Karpas-422 (cell line): ENCODE measurements at regions not wholly inside any gene's neighbourhood (a gene's known extent, or its start where the extent isn't known, plus 50 kb on each side); places are given as distances from the start of the nearest gene placed in this dataset.
"Not testable (repeated sequence)": the region's sequence is repeated elsewhere in the genome, so short reads cannot be mapped to it uniquely, and the experiment has no call there.

Source experiments
- DNase-seq: peaks from one replicate; pipeline ENCODE4 v3.0.0-alpha.2; 2015
- H2AFZ ChIP-seq: fragments of 200-600 bp; sonication (generic); 2 replicates; pipeline ENCODE4 v1.6.1; 2014; ENCODE audit warnings: antibody characterized with exemption, low read length, mixed read lengths
- H3K27ac ChIP-seq: fragments of 200-600 bp; sonication (generic); 2 replicates; pipeline ENCODE4 v1.5.1; 2014; ENCODE audit warnings: mild to moderate bottlenecking, low read length, moderate library complexity
- H3K27me3 ChIP-seq: fragments of 200-600 bp; sonication (generic); 2 replicates; pipeline ENCODE4 v1.6.1; 2014; ENCODE audit warnings: low read length, mixed read lengths
- H3K36me3 ChIP-seq: fragments of 200-600 bp; sonication (generic); 2 replicates; pipeline ENCODE4 v1.6.1; 2014; ENCODE audit warnings: low read length, mixed read lengths; ENCODE audit not compliant: insufficient read depth
- H3K4me1 ChIP-seq: fragments of 200-600 bp; sonication (generic); 2 replicates; pipeline ENCODE4 v1.6.1; 2014; ENCODE audit warnings: mild to moderate bottlenecking, low read length, mixed read lengths
- H3K4me2 ChIP-seq: fragments of 200-600 bp; sonication (generic); 2 replicates; pipeline ENCODE4 v1.6.1; 2014; ENCODE audit warnings: low read length, low read depth, mild to moderate bottlenecking; ENCODE audit not compliant: poor library complexity, severe bottlenecking
- H3K4me3 ChIP-seq: fragments of 200-600 bp; sonication (generic); 2 replicates; pipeline ENCODE4 v1.5.1; 2014; ENCODE audit warnings: mild to moderate bottlenecking, antibody characterized with exemption, low read length, mixed read lengths
- H3K79me2 ChIP-seq: fragments of 200-600 bp; sonication (generic); 2 replicates; pipeline ENCODE4 v1.6.1; 2014; ENCODE audit warnings: mild to moderate bottlenecking, low read length, mixed read lengths
- H3K9ac ChIP-seq: fragments of 200-600 bp; sonication (generic); 2 replicates; pipeline ENCODE4 v1.6.0; 2014; ENCODE audit warnings: low read length
- H3K9me2 ChIP-seq: fragments of 200-600 bp; sonication (generic), shearing (Covaris generic); replicated peaks from 2 replicates; pipeline ENCODE4 v1.6.0; 2014; ENCODE audit warnings: mild to moderate bottlenecking, low read length, moderate library complexity; ENCODE audit not compliant: insufficient read depth
- H3K9me3 ChIP-seq: fragments of 300-700, 200-600 bp; sonication (generic); 2 replicates; pipeline ENCODE4 v1.6.1; 2014; ENCODE audit warnings: low read length, mixed read lengths
- H4K20me1 ChIP-seq: fragments of 200-600 bp; sonication (generic); 2 replicates; pipeline ENCODE4 v1.6.1; 2014; ENCODE audit warnings: mild to moderate bottlenecking, antibody characterized with exemption, low read length, low read depth; ENCODE audit not compliant: insufficient read depth

GRCh38 chr11:13143486-13144297, 133.9 kb upstream of the BMAL1 start:
- H3K27ac ChIP-seq, result no peak overlapping the region
- no peaks in the 10 kb centered on the region for H3K9me3 ChIP-seq
- DNase-seq, result no peak
- no peak overlapping the region for H2AFZ ChIP-seq
- H3K4me2 ChIP-seq, result no peak overlapping the region
- no peaks in the 10 kb centered on the region for H3K9me2 ChIP-seq
- no peaks in the 10 kb centered on the region for H3K4me1 ChIP-seq
- H3K27me3 ChIP-seq, result no peaks in the 10 kb centered on the region
- H4K20me1 ChIP-seq, result no peaks in the 10 kb centered on the region
- H3K36me3 ChIP-seq, result no peaks in the 10 kb centered on the region
- H3K9ac ChIP-seq, result no peak overlapping the region
- no peak overlapping the region for H3K4me3 ChIP-seq
- H3K79me2 ChIP-seq, result no peaks in the 10 kb centered on the region

- Histone ChIP-seq H3K79me2 (no peaks in the 10 kb centered on the region), H3K9me3 (no peaks in the 10 kb centered on the region), H3K27me3 (no peaks in the 10 kb centered on the region), H3K9ac (no peak overlapping the region), H3K4me2 (no peak overlapping the region), H4K20me1 (no peaks in the 10 kb centered on the region), H3K27ac (no peak overlapping the region), H2AFZ (no peak overlapping the region), H3K36me3 (no peaks in the 10 kb centered on the region), H3K4me3 (no peak overlapping the region), H3K9me2 (no peaks in the 10 kb centered on the region), H3K4me1 (no peaks in the 10 kb centered on the region)
- no peak for DNase-seq
These were observed 132.1 kb upstream of the BMAL1 start for GRCh38 chr11:13145461-13145860.

- H2AFZ ChIP-seq, result no peak overlapping the region
- no peaks in the 10 kb centered on the region for H4K20me1 ChIP-seq
- H3K9me2 ChIP-seq, result no peaks in the 10 kb centered on the region
- no peak overlapping the region for H3K27ac ChIP-seq
- H3K4me3 ChIP-seq, result no peak overlapping the region
- no peaks in the 10 kb centered on the region for H3K9me3 ChIP-seq
- DNase-seq, result no peak
- H3K9ac ChIP-seq, result no peak overlapping the region
- H3K27me3 ChIP-seq, result no peaks in the 10 kb centered on the region
- no peaks in the 10 kb centered on the region for H3K36me3 ChIP-seq
- no peak overlapping the region for H3K4me2 ChIP-seq
- H3K79me2 ChIP-seq, result no peaks in the 10 kb centered on the region
- H3K4me1 ChIP-seq, result peaks cover 5% of the 10 kb centered on the region; the same call in 1 of the 2 replicates
These were observed 127.6 kb upstream of the BMAL1 start for GRCh38 chr11:13149991-13150390.

- no peak overlapping the region for H3K27ac ChIP-seq
- H3K4me1 ChIP-seq, result peaks cover 5% of the 10 kb centered on the region; the same call in 1 of the 2 replicates
- no peaks in the 10 kb centered on the region for H3K9me3 ChIP-seq
- no peaks in the 10 kb centered on the region for H3K27me3 ChIP-seq
- no peak overlapping the region for H2AFZ ChIP-seq
- no peaks in the 10 kb centered on the region for H3K79me2 ChIP-seq
- no peak overlapping the region for H3K4me2 ChIP-seq
- no peak overlapping the region for H3K9ac ChIP-seq
- no peaks in the 10 kb centered on the region for H3K9me2 ChIP-seq
- no peaks in the 10 kb centered on the region for H3K36me3 ChIP-seq
- no peak for DNase-seq
- H4K20me1 ChIP-seq, result no peaks in the 10 kb centered on the region
- no peak overlapping the region for H3K4me3 ChIP-seq
These were observed 127.1 kb upstream of the BMAL1 start for GRCh38 chr11:13150487-13150886.

GRCh38 chr11:13152264-13152663, 125.3 kb upstream of the BMAL1 start:
- H3K79me2 ChIP-seq, result no peaks in the 10 kb centered on the region
- H3K4me2 ChIP-seq, result no peak overlapping the region
- no peaks in the 10 kb centered on the region for H3K36me3 ChIP-seq
- no peak overlapping the region for H3K27ac ChIP-seq
- no peaks in the 10 kb centered on the region for H4K20me1 ChIP-seq
- no peak overlapping the region for H3K9ac ChIP-seq
- H2AFZ ChIP-seq, result no peak overlapping the region
- H3K4me3 ChIP-seq, result no peak overlapping the region
- H3K27me3 ChIP-seq, result no peaks in the 10 kb centered on the region
- no peaks in the 10 kb centered on the region for H3K9me2 ChIP-seq
- no peak for DNase-seq
- H3K4me1 ChIP-seq, result peaks cover 5% of the 10 kb centered on the region; the same call in 1 of the 2 replicates
- H3K9me3 ChIP-seq, result no peaks in the 10 kb centered on the region

GRCh38 chr11:13152736-13153541, 124.7 kb upstream of the BMAL1 start:
- Histone ChIP-seq H3K9me3 (no peaks in the 10 kb centered on the region), H3K9me2 (no peaks in the 10 kb centered on the region), H3K27ac (no peak overlapping the region), H3K9ac (no peak overlapping the region), H3K4me2 (no peak overlapping the region), H3K36me3 (no peaks in the 10 kb centered on the region), H3K27me3 (no peaks in the 10 kb centered on the region), H2AFZ (no peak overlapping the region), H3K4me1 (peaks cover 5% of the 10 kb centered on the region; the same call in 1 of the 2 replicates), H3K4me3 (no peak overlapping the region), H3K79me2 (no peaks in the 10 kb centered on the region), H4K20me1 (no peaks in the 10 kb centered on the region)
- no peak for DNase-seq

GRCh38 chr11:13154374-13154773, 123.2 kb upstream of the BMAL1 start:
- H3K4me2 ChIP-seq, H3K9me3 ChIP-seq, H3K27me3 ChIP-seq, H3K4me3 ChIP-seq, H3K4me1 ChIP-seq, H3K79me2 ChIP-seq, H4K20me1 ChIP-seq, H2AFZ ChIP-seq, H3K27ac ChIP-seq, H3K36me3 ChIP-seq, DNase-seq, H3K9me2 ChIP-seq, H3K9ac ChIP-seq: not testable (repeated sequence)

GRCh38 chr11:13160346-13160745, 117.2 kb upstream of the BMAL1 start:
- Histone ChIP-seq H3K4me1 (no peaks in the 10 kb centered on the region), H3K9me3 (no peaks in the 10 kb centered on the region), H3K27me3 (no peaks in the 10 kb centered on the region), H2AFZ (no peak overlapping the region), H3K4me3 (no peak overlapping the region), H3K27ac (no peak overlapping the region), H3K9me2 (no peaks in the 10 kb centered on the region; the same call in 1 of the 2 replicates), H3K36me3 (no peaks in the 10 kb centered on the region), H3K79me2 (no peaks in the 10 kb centered on the region), H3K9ac (no peak overlapping the region), H4K20me1 (no peaks in the 10 kb centered on the region), H3K4me2 (no peak overlapping the region)
- no peak for DNase-seq
